ENCODE measurements at regions not wholly inside any gene's neighbourhood (a gene's known extent, or its start where the extent isn't known, plus 50 kb on each side); places are given as distances from the start of the nearest gene placed in this dataset.
"Not testable (repeated sequence)": the region's sequence is repeated elsewhere in the genome, so short reads cannot be mapped to it uniquely, and the experiment has no call there.

- intact Hi-C loops (cut with DNase I; ENCODE audit: low total_unique reads), result no loop called here
- Histone ChIP-seq H3K27ac (no peak overlapping the region), H3K9me3 (no peaks in the 10 kb centered on the region), H3K27me3 (peaks cover 0 to 28% of the 10 kb centered on the region in 2 donors), H3K4me3 (no peak overlapping the region), H3K4me1 (peaks cover 0 to 3% (median 0%) of the 10 kb centered on the region in 4 donors), H3K36me3 (no peaks in the 10 kb centered on the region)
- no peak for TF ChIP-seq CTCF (IDR thresholded peaks at IDR 0.05)
- no peak for DNase-seq
Measured at GRCh38 chr20:51934301-51935002, 132.1 kb upstream of the SALL4 start.

- peaks cover 0 to 3% (median 0%) of the 10 kb centered on the region in 4 donors for H3K4me1 ChIP-seq
- intact Hi-C loops (cut with DNase I; ENCODE audit: low total_unique reads), result no loop called here
- H3K27me3 ChIP-seq, result peaks cover 0 to 28% of the 10 kb centered on the region in 2 donors
- H3K27ac ChIP-seq, result no peak overlapping the region
- no peak overlapping the region for H3K4me3 ChIP-seq
- no peaks in the 10 kb centered on the region for H3K9me3 ChIP-seq
- no peaks in the 10 kb centered on the region for H3K36me3 ChIP-seq
- no peak for TF ChIP-seq CTCF (IDR thresholded peaks at IDR 0.05)
- no peak for DNase-seq
Measured at GRCh38 chr20:51931371-51931781, 129.1 kb upstream of the SALL4 start.

GRCh38 chr20:51930775-51931174 is 128.5 kb upstream of the SALL4 start:
- Histone ChIP-seq H3K4me3 (no peak overlapping the region), H3K27ac (no peak overlapping the region), H3K36me3 (no peaks in the 10 kb centered on the region), H3K4me1 (peaks cover 0 to 3% (median 0%) of the 10 kb centered on the region in 4 donors), H3K27me3 (peaks cover 0 to 28% of the 10 kb centered on the region in 2 donors), H3K9me3 (no peaks in the 10 kb centered on the region)
- no peak for TF ChIP-seq CTCF (IDR thresholded peaks at IDR 0.05)
- intact Hi-C loops (cut with DNase I; ENCODE audit: low total_unique reads), result no loop called here
- DNase-seq, result no peak

- intact Hi-C loops (cut with DNase I; ENCODE audit: low total_unique reads), result no loop called here
- H3K9me3 ChIP-seq, result no peaks in the 10 kb centered on the region
- H3K27me3 ChIP-seq, result peaks cover 0 to 18% of the 10 kb centered on the region in 2 donors
- no peaks in the 10 kb centered on the region for H3K36me3 ChIP-seq
- peaks cover 0 to 3% (median 0%) of the 10 kb centered on the region in 4 donors for H3K4me1 ChIP-seq
- H3K27ac ChIP-seq, result no peak overlapping the region
- H3K4me3 ChIP-seq, result no peak overlapping the region
- TF ChIP-seq CTCF (IDR thresholded peaks at IDR 0.05), result no peak
- DNase-seq, result no peak
Measured at GRCh38 chr20:51928931-51929330, 126.6 kb upstream of the SALL4 start.

- H3K36me3 ChIP-seq; H3K4me3 ChIP-seq; H3K27ac ChIP-seq; DNase-seq; H3K9me3 ChIP-seq; H3K4me1 ChIP-seq; intact Hi-C loops (cut with DNase I; ENCODE audit: low total_unique reads): not testable (repeated sequence)
- peaks cover 0 to 13% of the 10 kb centered on the region in 2 donors for H3K27me3 ChIP-seq
Measured at GRCh38 chr20:51927970-51928369, 125.6 kb upstream of the SALL4 start.

GRCh38 chr20:51926670-51927305 is 124.5 kb upstream of the SALL4 start:
- no peaks in the 10 kb centered on the region for H3K9me3 ChIP-seq

More at GRCh38 chr20:51926670-51927305, 124.5 kb upstream of the SALL4 start:
- H3K4me1 ChIP-seq, result peaks cover 0 to 3% (median 0%) of the 10 kb centered on the region in 4 donors
- intact Hi-C loops (cut with DNase I; ENCODE audit: low total_unique reads), result no loop called here
- H3K36me3 ChIP-seq, result no peaks in the 10 kb centered on the region
- peaks cover 0 to 4% of the 10 kb centered on the region in 2 donors for H3K27me3 ChIP-seq
- H3K27ac ChIP-seq, result no peak overlapping the region
- no peak overlapping the region for H3K4me3 ChIP-seq
- DNase-seq, result no peak
- no peak for TF ChIP-seq CTCF (IDR thresholded peaks at IDR 0.05)
